ENCODE measurements at regions not wholly inside any gene's neighbourhood (a gene's known extent, or its start where the extent isn't known, plus 50 kb on each side); places are given as distances from the start of the nearest gene placed in this dataset.

GRCh38 chr12:61367281-61367785 is 892.9 kb upstream of the USP15 start:
- DNase-seq (ENCODE audit: low spot score) = no peak
- no peak for TF ChIP-seq CTCF (IDR thresholded peaks at IDR 0.05; ENCODE audit: extremely low read depth, missing control alignments)

- TF ChIP-seq CTCF (IDR thresholded peaks at IDR 0.05; ENCODE audit: extremely low read depth, missing control alignments) = no peak
- no peak for DNase-seq (ENCODE audit: low spot score)
Measured at GRCh38 chr12:61369241-61369910, 890.8 kb upstream of the USP15 start.

- DNase-seq (ENCODE audit: low spot score) = no peak
- no peak for TF ChIP-seq CTCF (IDR thresholded peaks at IDR 0.05; ENCODE audit: extremely low read depth, missing control alignments)
Measured at GRCh38 chr12:61384511-61384910, 875.7 kb upstream of the USP15 start.

GRCh38 chr12:61385771-61386170 is 874.4 kb upstream of the USP15 start:
- DNase-seq (ENCODE audit: low spot score) = no peak
- TF ChIP-seq CTCF (IDR thresholded peaks at IDR 0.05; ENCODE audit: extremely low read depth, missing control alignments) = no peak

GRCh38 chr12:61397668-61398067 is 862.5 kb upstream of the USP15 start:
- no peak for DNase-seq (ENCODE audit: low spot score)
- no peak for TF ChIP-seq CTCF (IDR thresholded peaks at IDR 0.05; ENCODE audit: extremely low read depth, missing control alignments)

- no peak for TF ChIP-seq CTCF (IDR thresholded peaks at IDR 0.05; ENCODE audit: extremely low read depth, missing control alignments)
Measured at GRCh38 chr12:61412201-61412600, 848.0 kb upstream of the USP15 start.

GRCh38 chr12:61414470-61414869 is 845.7 kb upstream of the USP15 start:
- TF ChIP-seq CTCF (IDR thresholded peaks at IDR 0.05; ENCODE audit: extremely low read depth, missing control alignments) = no peak
- no peak for DNase-seq (ENCODE audit: low spot score)

More at GRCh38 chr12:61412201-61412600, 848.0 kb upstream of the USP15 start:
- DNase-seq (ENCODE audit: low spot score) = no peak

Measured in GM20000 (cell line).